Jurkat, Clone E6-1 (cell line): ENCODE measurements at regions not wholly inside any gene's neighbourhood (a gene's known extent, or its start where the extent isn't known, plus 50 kb on each side); places are given as distances from the start of the nearest gene placed in this dataset.

Experiments used
- DNase-seq: peaks from one replicate; pipeline ENCODE4 v3.0.0-alpha.2; 2011; ENCODE audit warnings: low read depth, low spot score
- H3K4me3 ChIP-seq: 2 replicates; pipeline ENCODE4 v1.5.1; 2011; ENCODE audit warnings: mild to moderate bottlenecking, low read length, control low read depth, moderate library complexity

DNA sequence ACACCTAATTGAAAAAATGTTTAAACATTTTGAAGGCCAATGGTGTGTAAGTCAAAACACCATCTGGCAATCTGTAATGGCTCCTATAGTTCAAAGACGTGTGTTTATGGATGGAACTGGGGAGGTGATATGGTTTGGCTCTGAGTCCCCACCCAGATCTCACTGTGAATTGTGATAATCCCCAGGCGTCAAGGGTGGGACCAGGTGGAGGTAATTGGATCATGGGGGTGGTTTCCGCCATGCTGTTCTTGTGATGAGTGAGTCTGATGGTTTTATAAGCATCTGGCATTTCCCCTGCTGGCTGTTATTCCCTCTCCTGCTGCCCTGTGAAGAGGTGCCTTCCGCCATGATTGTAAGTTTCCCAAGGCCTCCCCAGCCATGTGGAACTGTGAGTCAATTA lies 52.2 kb downstream of the ADRA2C start:
- H3K4me3 ChIP-seq, result no peak overlapping the region
- no peak for DNase-seq

DNA sequence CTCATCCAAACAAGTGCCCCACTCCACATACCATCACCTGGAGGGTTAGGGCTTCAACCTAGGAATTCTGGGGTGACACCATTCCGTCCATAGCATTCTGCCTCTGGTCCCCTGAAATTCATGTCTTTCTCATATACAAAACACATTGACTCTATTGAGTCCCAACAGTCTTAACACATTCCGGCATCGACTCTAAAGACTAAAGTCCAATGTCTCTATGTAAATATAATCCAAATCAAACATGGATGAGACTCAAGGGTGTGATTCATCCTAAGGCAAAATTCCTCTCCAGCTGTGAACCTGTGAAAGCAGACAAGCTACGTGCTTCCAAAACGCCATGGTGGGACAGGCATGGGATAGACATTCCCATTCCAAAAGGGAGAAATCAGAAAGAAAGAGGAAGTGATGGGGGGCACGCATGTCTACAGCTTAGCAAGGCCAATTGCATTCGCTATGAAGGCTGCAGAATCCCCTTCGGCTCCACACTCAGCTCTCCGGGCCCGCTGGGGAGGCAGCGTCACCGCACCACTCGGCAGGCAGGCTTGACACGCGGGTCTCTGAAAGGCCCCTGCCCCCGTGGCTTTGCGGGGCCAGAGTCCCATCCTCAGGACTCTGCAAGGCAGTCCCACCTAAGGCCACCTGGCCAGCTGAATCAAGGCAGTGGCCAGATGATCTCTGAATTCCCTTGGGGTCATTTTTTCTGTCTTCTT lies 53.2 kb downstream of the ADRA2C start:
- no peak overlapping the region for H3K4me3 ChIP-seq
- DNase-seq, result no peak

DNA sequence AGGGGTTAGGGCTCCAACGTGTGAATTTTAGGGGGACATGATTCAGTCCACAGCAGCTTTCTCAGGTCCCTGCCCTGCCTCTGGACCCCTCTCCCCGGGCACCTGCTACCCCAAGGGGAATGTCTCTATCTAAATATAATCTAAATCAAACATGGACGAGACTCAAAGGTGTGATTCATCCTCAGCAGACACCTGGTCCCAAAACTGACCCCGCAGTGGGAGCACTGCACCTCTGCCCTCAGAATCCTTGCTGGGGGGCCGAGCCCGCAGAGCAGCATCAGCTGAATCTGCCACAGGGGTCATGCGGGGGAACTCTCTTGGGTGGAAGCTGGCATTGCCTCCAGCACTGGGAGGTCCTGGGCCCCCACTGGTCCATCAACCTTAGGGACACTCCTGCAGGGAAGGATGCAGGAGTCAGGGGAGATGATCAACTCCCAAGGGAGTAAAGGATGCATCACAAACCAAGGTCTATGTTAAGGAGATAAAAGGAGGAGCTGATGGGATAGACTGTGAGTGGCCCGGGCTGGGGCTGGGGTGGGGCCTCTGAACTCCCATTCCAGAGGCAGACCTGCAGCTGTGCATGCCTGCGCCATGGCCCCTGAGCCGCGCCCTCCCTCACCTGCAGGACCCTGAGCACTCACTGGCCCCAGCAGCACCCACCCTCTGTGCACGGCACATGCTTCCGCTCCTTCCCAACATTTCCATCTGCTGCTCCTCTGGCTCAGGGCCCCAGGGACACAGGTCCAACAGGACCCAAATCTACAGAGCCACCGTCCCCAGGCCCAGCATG lies 54.0 kb downstream of the ADRA2C start:
- no peak for DNase-seq

DNA sequence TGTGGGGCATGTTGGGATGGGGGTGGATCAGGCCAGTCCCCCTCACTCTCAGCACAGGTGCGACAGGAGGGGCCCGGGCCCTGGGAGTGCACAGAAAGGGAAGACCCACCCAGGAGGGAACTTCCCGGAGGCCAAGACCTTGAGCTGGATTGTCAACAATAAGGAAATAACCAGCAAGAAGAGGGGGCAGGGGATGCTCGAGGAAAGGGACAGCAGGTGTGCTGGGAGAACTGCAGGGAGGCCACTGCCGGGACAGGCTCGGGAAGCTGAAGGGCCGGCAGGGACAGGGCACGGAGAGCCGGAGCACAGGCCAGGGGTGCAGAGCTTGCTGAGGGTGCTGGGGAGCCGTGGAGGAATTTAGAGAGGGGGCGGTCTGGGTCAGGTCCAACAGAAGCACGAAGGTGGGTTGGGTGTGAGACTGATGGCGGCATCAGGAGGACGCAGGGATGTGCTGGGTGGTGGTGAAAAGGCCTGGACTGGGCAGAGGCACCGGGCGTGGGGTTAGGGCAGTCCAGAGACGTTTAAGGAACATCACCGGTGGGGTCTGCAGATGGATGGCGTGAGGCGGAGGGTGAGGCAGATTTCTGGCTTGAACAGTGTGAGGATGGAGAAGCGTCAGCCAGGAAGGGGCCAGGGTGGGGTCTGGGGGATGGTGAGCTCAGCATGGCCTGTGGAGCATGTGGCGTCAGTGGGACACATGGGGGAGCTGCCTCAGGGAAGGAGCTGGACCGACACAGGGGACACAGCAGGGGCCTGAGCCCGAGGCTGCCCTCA lies 54.8 kb downstream of the ADRA2C start:
- no peak for DNase-seq
- H3K4me3 ChIP-seq, result no peak overlapping the region

More for the DNA sequence above, 54.0 kb downstream of the ADRA2C start:
- no peak overlapping the region for H3K4me3 ChIP-seq

DNA sequence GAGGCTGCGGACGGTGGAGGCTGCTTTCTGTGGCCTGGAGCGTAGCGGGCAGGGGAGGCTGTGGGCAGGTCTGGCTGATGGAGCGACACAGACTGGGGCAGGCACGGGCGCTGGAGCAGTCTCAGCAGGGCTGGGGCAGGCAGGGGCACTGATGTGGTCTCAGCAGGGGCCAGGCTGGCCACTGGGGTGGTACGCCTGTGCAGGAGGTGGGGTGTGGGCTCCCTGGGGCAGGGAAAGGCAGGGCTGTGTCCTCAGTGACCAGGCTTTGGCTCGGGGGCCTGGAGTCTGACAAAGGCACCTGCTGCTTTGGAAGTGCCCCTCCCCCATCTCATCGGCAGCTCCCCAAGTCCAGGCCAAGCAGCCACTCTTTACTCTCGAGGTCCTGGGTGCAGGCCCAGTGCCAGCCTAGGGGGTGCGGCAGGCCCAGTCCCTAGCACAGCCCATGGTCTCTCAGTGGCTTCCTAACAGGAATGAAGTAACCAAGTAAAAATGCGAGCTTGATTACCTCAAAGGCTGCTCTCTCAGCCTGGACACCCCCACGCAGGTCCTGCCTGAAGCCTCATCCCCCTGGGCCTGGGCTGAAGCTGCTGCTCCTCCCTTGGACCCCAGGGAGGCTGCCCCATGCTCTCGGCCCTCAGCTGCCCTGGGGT lies 55.5 kb downstream of the ADRA2C start:
- no peak overlapping the region for H3K4me3 ChIP-seq
- no peak for DNase-seq

DNA sequence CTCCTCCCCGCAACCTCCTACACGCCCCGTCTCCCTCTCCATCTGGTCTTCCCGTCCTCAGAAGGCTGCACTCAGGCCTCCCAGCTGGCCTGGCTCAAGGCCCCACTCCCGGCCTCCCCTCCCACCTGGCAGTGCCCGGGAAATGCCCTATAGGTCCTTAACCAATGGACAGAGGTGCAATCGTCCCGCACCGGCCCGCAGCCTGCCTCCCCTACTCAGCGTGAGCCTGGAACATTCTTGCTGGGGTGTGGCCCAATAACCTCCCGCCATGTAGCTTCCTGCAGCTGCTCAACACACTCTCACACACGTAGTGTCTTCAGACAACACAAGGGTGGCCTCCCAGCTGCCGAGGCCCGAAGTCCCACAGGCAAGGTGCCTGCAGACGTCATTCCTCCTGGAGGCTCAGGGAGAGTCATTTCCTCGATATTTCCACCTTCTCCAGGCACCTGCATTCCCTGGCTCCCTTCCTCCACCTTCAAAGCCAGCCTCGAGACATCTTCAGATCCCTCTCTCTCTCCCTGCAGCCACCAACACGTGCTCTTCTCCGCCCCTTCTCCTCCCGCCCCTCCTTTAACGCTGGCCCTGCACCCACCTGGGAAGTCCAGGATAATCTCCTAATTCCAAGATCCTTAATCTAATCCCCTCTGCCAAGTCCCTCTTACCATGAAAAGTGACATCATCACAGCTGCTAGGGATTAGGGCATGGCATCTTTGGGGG lies 56.2 kb downstream of the ADRA2C start:
- no peak overlapping the region for H3K4me3 ChIP-seq
- DNase-seq, result no peak

DNA sequence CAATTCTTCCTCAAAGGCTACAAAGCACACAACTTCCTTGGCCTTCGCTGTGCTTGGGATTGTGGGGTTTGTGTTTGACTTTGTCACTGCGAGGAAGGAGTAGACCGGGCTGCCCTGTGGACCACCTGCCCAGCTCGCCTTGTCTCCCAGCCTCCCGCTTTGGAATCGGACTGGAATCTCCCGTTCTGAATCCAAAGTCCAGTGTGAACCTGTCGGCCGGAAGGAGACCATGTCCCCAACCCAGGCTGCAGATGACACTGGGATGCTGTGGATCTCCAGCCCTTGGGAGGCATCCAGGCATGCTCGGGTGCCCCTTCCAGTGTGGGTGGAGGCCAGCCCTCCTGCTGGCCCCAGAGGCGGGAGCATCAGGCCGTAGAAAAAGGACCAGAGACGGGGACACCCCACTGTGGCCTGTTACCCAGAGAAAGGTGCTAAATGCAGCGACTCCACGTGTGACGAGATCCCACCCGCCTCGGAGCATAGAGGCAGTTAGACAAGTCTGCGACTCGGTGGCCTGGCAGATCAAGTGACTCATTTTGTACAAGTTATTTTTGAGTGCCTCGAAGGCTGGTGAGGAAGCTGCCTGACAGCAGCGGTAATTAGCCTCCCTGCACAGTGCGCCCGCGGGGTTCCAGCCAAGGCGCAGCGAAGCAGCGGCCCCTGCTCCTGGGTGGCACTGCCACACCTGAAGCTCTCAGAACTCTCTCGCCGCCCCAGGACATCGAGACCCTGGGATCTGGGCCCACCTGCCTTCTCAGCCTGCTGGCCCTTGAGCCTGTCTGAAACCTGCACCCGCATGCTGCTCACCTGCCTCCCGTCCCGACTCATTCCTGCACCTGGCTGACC lies 57.5 kb downstream of the ADRA2C start:
- DNase-seq, result no peak
- H3K4me3 ChIP-seq, result no peak overlapping the region

DNA sequence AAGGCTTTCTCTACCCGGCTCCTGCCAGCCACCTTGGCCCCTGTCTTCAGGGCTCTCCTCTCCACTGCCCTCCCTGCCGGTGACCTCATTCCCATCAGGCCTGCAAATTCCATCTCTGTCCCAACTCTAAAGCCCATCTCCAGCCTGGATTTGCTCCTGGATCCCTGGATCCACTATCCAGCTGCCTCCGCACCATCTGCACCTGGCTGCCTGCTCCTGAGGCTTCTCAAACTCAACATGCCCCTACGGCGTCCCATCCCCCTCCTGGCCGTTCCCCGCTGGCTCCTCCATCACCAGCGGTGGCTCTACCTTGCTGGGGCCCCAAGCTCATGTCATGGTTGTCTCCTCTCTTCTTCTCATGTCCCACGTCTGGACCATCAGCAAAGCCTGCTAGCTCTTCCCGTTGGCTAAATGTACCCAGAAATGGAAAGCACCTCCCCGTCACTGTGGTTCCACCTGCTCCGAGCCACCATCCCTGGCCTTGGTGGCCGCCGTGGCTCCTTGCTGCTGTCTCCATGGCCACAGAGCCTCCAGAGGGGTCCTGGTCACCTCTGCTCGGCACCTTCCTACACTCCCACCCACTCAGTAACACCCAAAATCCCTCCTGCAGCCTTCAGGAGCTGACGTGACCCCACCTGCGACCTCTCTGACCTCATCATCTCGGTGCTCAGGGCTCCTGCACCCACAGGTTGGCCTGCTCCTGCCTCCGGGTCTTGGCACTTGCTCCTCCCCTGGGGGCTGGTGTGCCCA lies 58.5 kb downstream of the ADRA2C start:
- DNase-seq, result no peak
- H3K4me3 ChIP-seq, result no peak overlapping the region

DNA sequence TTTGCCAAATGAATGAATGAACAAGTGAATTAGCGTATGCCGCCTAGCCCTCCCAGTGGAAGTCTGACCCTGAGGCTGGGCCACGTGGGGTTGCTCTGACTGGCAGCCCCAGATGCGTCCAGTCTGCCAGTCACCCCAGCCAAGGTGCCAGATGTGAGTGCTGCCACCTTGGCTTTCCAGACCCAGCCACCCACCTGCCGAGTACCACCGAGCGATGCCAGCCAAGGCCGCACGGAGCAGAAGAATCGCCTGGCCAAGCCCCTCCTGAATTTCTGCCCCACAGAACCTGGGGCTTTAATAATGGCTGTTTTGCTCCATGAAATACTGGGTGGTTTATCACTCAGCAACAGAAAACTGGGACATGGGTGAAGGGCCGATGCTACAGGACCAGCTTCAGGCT lies 59.3 kb downstream of the ADRA2C start:
- no peak overlapping the region for H3K4me3 ChIP-seq

DNA sequence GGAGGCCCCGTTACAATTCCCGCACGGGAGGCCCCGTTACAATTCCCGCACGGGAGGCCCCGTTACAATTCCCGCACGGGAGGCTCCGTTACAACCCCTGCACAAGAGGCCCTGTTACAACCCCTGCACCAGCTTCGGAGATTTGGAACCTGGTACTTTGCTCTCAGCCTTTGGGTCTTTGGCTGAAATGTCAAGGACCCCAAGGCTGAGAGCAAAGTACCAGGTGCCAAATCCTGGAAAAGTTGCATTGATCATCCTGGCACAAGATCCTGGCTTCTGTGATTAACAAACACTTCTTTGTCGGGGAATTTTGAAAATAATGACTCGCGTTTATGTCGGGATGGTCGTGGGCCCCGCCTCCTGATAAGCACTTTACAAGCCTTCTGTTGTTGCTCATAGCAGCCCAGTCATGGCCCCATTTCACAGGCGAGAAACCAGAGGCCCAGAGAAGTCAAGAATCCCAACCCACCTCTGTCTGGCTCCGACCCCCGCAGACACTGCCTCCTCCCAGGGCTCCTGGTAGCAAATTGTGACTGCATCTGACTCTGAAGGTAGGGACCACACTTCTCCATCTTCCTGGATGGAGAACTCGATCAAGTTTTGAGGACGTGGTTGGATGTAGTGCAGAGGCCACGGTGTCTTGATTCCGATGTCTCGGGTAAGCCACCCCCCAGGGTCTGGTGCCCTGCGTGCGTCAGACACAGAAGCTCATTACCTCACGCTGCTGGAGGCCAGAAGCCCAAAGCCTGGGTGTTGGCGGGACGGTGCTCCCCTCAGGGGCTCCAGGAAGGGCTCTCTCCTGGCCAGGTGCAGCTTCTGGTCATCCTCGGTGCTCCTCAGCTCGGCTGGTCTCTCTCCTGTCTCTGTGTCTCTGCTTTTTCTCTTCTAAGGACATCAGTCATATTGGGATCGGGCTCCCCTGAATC lies 60.3 kb downstream of the ADRA2C start:
- H3K4me3 ChIP-seq, result no peak overlapping the region
- DNase-seq, result no peak

More for the DNA sequence above, 59.3 kb downstream of the ADRA2C start:
- DNase-seq, result no peak

DNA sequence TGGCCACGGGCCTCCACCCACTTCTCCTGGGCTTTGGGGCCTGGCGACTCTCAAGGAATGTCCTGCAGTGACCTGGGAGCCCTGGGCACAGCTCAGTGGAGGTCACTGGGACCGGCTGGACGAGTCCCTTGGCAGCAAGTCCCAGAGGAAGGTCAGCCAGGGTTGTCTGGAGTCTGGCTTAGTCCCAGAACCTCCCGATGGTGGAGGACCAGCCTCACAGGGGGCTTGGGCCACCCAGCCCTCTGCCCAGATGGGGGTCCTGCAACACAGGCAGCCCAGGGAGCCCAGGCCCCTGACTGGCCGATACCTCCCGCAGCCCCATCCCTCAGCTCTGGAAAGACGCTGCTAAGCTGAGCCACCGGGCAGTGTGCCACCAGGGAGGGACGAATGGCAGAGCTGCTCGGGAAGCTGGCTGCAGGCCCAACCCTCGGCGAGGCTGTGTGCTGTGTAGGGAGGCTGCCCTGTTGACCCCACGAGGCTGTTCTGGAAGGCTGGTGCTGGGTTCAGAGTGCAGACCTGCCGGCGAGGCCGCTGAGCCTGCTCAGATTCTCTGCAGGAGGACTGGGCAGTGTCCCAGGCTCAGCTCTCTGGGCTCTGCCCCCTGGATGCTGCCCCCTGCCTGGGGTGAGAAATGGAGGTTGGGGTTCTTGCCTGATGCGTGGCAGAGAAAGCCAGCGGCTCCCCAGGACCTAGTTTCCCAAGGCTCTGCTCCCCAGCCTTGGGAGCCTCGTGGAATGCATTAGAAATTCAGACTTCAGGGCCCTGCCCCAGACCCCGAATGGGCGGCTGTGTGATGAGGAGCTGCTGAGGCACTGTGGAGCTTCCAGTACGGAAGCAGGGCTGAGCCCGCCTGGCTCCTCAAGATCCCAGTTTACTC lies 61.7 kb downstream of the ADRA2C start:
- DNase-seq, result no peak
- H3K4me3 ChIP-seq, result no peak overlapping the region

DNA sequence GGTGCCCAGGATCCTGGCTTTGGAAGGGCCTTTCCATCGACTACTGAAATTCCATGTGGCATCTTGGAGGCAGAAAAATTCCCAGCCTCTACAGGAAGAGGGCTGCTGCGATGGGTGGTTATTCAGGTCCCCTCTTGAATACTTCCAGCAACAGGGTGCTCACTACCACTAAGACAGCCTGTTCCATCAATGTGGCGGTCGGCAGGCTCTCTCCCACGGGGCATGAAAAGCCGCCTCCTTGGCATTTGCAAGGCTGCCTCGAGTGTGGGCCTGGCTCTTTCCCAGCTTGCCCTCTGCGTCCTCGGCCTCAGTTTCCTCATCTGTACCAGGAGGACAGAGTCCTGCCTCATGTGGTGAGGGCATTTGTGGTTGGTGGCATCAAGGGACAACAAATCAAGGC lies 62.4 kb downstream of the ADRA2C start:
- DNase-seq, result no peak
- no peak overlapping the region for H3K4me3 ChIP-seq

DNA sequence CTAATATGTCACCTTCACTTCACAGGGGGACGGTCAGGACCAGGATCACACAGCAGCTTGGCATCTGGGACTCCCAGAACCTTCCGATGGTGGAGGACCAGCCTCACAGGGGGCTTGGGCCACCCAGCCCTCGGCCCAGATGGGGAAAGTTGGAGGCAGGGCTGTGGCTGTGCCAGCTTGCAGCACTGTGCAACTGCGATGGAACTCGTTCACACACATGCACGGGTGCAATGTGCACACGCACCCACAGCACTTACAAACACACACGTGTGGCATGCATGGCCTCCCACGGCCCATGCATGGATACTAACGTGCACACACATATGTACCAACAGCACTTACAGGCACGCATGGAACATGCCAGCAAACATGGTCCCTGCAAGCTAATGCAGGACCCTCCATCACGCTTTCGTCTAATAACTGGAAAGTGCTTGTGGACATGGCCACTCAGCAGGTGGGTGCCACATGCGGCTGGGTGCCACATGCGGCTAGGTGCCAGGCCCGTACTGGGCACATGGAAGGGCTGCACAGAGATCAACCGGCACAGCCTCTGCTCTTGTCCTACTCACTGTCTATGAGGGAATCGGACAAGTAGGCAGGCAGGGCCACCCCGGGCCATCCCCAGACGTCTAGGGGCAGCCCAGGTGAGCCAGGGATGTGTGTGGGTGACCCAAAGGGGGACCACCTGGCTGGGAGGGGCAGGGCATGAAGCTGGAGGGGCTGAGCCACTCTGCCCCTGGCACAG lies 63.2 kb downstream of the ADRA2C start:
- DNase-seq, result no peak
- no peak overlapping the region for H3K4me3 ChIP-seq

DNA sequence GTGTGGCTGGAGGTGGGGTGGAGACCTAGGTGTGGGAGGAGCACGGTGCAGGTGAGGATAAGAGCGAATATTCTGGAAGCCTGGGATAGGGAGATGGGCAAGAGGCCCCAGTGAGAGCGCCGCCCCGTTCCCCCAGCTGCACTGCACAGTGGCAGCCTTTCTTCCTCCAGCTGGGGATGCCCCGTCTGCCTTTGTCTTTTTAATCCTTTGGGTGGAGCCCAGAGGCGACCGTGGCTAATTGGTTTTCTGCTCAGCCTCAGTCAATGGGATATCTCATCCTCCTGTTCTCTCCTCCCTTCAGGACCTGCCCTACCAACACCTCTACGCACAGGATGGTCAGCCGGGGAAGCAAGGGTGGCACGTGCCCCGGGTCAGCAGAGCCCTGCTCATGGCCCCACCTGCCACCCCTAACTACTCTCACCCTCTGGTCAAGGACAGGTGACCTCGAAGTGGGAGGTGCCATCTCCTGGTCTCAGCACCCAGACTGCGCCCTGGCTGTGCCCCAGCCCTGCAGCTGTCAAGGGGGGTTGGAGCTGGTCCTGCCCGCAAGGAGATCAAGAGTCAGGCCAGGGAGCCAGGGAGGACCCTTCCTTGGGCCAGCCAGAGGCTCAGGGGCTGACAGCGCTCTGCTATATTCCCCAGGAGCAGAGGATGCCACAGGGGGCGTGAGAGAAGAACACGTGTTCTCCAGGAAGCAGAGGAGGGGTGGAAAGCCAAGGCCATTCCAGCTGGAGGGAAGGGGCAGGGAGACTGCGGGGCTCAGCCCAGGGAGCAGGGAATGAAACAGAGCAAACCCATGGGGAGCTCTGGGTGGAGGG lies 64.0 kb downstream of the ADRA2C start:
- no peak overlapping the region for H3K4me3 ChIP-seq
- no peak for DNase-seq
